ENCODE measurements at regions not wholly inside any gene's neighbourhood (a gene's known extent, or its start where the extent isn't known, plus 50 kb on each side); places are given as distances from the start of the nearest gene placed in this dataset.

GRCh38 chr20:10976051-10976450, 302.3 kb upstream of the JAG1 start:
- CTCF ChIA-PET, result no interaction called here
- ATAC-seq (no peak), DNase-seq (ENCODE audit: low read depth, low spot score) (no peak)
- Histone ChIP-seq H3K79me2 (ENCODE audit: insufficient read depth, low read length) (no peaks in the 10 kb centered on the region), H4K20me1 (ENCODE audit: insufficient read depth) (no peaks in the 10 kb centered on the region), H2AFZ (ENCODE audit: low read depth, low read length, poor library complexity, severe bottlenecking) (no peak overlapping the region), H3K9me2 (ENCODE audit: insufficient read depth) (no peaks in the 10 kb centered on the region), H3K36me3 (ENCODE audit: control insufficient read depth in 1 of 2, insufficient read depth in 2 of 2, low read length in 2 of 2) (no peaks in the 10 kb centered on the region), H3K9ac (ENCODE audit: low read length) (no peak overlapping the region), H3K27ac (ENCODE audit: low read depth, low read length) (no peak overlapping the region), H3K9me3 (ENCODE audit: control insufficient read depth in 1 of 2, insufficient read depth in 1 of 2, low read depth in 1 of 2, low read length in 2 of 2) (no peaks in the 10 kb centered on the region), H3K4me3 (replicated peaks in 1 of 2; ENCODE audit: low read depth in 1 of 2, low read length in 2 of 2) (no peak overlapping the region), H3K4me1 (ENCODE audit: control insufficient read depth in 1 of 2, insufficient read depth in 2 of 2, low read length in 2 of 2) (no peaks in the 10 kb centered on the region), H3K27me3 (ENCODE audit: insufficient read depth, low read length) (no peaks in the 10 kb centered on the region), H3K4me2 (ENCODE audit: low read length) (no peak overlapping the region)
- intact Hi-C loops (cut with micrococcal nuclease), result no loop called here
- RAD21 ChIA-PET (ENCODE audit: low non-redundant PET in 1 of 2, low total read pairs in 2 of 2, uncharacterized antibody in 2 of 2, unreplicated experiment in 2 of 2), result no interaction called here
- no TSS peak for BruUV-seq (replicated peaks)
- TF ChIP-seq CBX3 (IDR thresholded peaks at IDR 0.05; ENCODE audit: low read depth) (no peak), SIN3A (IDR thresholded peaks at IDR 0.05; ENCODE audit: low read depth) (no peak), SP1 (IDR thresholded peaks at IDR 0.05; ENCODE audit: low read depth) (no peak), TCF7L2 (IDR thresholded peaks at IDR 0.05; ENCODE audit: borderline replicate concordance, extremely low read depth, insufficient read depth, insufficient read length) (no peak), POLR2A (IDR thresholded peaks at IDR 0.05; ENCODE audit: borderline replicate concordance, extremely low read depth, insufficient read depth, insufficient read length) (no peak), CEBPB (IDR thresholded peaks at IDR 0.05; ENCODE audit: low read depth) (no peak), REST (IDR thresholded peaks at IDR 0.05; ENCODE audit: low read depth) (no peak), EZH2phosphoT487 (IDR thresholded peaks at IDR 0.05; ENCODE audit: borderline replicate concordance) (no peak), YY1 (IDR thresholded peaks at IDR 0.05; ENCODE audit: extremely low read depth, insufficient replicate concordance, low read depth, low read length) (no peak), POLR2AphosphoS5 (IDR thresholded peaks at IDR 0.05; ENCODE audit: low read depth, low read length) (no peak), ZNF274 (IDR thresholded peaks at IDR 0.05; ENCODE audit: low read depth, low read length) (no peak), ELF1 (IDR thresholded peaks at IDR 0.05; ENCODE audit: borderline replicate concordance, low read depth) (no peak), SRF (IDR thresholded peaks at IDR 0.05; ENCODE audit: low read depth) (no peak)
- TF ChIP-seq, protein P1, sequence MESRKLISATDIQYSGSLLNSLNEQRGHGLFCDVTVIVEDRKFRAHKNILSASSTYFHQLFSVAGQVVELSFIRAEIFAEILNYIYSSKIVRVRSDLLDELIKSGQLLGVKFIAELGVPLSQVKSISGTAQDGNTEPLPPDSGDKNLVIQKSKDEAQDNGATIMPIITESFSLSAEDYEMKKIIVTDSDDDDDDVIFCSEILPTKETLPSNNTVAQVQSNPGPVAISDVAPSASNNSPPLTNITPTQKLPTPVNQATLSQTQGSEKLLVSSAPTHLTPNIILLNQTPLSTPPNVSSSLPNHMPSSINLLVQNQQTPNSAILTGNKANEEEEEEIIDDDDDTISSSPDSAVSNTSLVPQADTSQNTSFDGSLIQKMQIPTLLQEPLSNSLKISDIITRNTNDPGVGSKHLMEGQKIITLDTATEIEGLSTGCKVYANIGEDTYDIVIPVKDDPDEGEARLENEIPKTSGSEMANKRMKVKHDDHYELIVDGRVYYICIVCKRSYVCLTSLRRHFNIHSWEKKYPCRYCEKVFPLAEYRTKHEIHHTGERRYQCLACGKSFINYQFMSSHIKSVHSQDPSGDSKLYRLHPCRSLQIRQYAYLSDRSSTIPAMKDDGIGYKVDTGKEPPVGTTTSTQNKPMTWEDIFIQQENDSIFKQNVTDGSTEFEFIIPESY (IDR thresholded peaks at IDR 0.05; ENCODE audit: extremely low read depth, insufficient replicate concordance, low read length), result no peak
- TF ChIP-seq, protein P2, sequence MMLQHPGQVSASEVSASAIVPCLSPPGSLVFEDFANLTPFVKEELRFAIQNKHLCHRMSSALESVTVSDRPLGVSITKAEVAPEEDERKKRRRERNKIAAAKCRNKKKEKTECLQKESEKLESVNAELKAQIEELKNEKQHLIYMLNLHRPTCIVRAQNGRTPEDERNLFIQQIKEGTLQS (IDR thresholded peaks at IDR 0.05), result no peak
- TF ChIP-seq, protein P3, sequence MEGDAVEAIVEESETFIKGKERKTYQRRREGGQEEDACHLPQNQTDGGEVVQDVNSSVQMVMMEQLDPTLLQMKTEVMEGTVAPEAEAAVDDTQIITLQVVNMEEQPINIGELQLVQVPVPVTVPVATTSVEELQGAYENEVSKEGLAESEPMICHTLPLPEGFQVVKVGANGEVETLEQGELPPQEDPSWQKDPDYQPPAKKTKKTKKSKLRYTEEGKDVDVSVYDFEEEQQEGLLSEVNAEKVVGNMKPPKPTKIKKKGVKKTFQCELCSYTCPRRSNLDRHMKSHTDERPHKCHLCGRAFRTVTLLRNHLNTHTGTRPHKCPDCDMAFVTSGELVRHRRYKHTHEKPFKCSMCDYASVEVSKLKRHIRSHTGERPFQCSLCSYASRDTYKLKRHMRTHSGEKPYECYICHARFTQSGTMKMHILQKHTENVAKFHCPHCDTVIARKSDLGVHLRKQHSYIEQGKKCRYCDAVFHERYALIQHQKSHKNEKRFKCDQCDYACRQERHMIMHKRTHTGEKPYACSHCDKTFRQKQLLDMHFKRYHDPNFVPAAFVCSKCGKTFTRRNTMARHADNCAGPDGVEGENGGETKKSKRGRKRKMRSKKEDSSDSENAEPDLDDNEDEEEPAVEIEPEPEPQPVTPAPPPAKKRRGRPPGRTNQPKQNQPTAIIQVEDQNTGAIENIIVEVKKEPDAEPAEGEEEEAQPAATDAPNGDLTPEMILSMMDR (IDR thresholded peaks at IDR 0.05 in 2 of 3, conservative IDR thresholded peaks at IDR 0.05 in 1 of 3; ENCODE audit: borderline replicate concordance in 1 of 3, insufficient read depth in 1 of 3, low read depth in 2 of 3, low read length in 2 of 3), result no peak
- POLR2A ChIA-PET, result no interaction called here
